Activated CD4-positive, alpha-beta T cell treated with anti-CD3 and anti-CD28 coated beads, Interleukin-2, amount 50 U/mL, for 24 hours (primary cell): ENCODE measurements at regions not wholly inside any gene's neighbourhood (a gene's known extent, or its start where the extent isn't known, plus 50 kb on each side); places are given as distances from the start of the nearest gene placed in this dataset.
"Not testable (repeated sequence)": the region's sequence is repeated elsewhere in the genome, so short reads cannot be mapped to it uniquely, and the experiment has no call there.

Experiments
- DNase-seq, 2 donors: peaks; one replicate each; pipeline ENCODE4 v3.0.0-alpha.2; 2020; ENCODE audit warnings: low read depth in 1 of 2, low spot score in 1 of 2

- DNase-seq: no peak
Measured at GRCh38 chr9:30349526-30350513, 2034.6 kb upstream of the ACO1 start.

DNA sequence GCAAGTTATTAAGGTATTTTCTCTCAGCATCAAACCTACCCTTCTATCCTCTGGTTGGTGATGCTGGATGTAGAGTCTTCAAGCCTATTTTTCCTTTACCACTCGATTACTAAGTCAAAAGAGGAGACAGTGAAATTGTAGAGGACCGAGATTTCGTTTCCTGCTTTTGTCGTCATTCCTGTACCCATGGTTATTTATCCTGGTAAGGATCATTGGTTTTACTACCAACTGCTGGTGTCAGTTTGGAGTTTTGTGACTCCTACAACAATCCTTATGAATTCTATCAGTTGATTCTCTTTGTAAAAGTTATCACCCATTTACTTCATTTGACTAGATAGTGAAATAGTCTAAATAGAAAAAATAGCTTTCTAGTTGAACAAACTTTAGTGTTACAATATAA lies 2028.2 kb upstream of the ACO1 start:
- DNase-seq: no peak

DNA sequence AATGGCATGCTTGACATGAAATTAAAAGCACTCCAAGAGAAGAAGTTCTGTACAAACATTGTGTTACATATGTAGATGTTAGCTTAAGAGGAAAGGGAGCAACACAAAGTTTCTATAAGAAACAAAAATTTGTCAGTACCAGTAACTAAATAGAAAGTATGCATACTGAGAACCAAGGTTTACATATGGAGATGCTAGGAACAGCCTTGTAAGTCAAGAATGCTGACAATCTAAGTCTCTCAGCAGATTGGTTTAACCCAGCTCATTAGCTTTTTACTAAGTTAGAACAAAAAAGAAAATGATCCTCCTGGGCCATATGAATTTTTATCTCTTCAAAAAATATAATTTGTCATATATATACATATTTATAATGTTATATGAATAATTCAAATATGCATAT lies 2022.1 kb upstream of the ACO1 start:
- DNase-seq: no peak

GRCh38 chr9:30366140-30366539 lies 2018.3 kb upstream of the ACO1 start:
- not testable (repeated sequence) for DNase-seq

DNA sequence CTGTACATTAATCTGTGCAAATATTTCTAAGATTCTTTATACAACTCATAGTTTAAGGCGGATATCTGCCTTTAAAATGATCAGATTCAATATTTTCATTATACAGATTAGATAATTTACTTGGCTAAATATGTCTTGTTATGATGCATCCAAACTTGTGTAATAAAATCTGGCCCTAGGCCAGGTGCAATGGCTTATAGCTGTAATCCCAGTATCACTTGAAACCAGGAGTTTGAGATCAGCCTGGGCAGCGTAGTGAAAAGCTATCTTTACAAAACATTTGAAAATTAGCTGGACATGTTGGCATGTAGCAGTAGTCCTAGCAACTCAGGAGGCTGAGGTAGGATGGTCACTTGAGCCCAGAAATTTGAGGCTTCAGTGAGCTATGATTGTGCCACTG lies 2002.2 kb upstream of the ACO1 start:
- no peak for DNase-seq

DNA sequence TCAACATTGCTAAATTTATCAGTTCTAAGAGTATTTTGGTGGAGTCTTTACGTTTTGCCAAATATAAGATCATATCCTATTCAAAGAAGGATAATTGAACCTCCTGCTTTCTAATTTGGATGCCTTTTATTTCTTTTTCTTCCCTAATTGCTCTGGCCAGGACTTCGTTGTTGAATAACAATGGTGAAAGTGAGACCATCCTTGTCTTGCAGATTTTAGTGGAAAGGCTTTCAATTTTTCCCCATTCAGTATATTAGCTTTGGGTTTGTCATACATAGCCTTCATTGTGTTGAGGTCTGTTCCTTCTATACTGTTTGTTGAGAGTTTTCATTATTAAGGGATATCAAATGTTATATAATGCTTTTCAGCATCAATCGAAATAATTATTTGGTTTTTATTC lies 1974.2 kb upstream of the ACO1 start:
- DNase-seq: no peak

DNA sequence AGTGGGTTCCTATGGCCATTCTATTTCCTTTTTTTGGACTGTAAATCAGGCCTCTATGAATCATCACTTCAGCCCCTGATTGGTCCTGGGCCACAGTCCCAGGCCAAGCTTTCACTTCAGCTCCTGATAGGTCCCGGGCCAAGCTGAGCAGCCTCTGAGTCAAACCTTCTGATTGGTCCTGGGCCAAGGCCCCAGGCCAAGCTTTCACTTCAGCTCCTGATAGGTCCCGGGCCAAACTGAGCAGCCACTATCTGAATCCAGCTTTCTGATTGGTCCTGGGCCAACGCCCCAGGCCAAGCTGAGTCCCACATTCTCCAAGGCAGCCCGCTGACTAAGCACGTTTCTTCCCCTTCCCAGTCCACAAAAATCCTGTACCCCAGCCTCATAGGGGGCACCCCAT lies 1972.9 kb upstream of the ACO1 start:
- DNase-seq: no peak

GRCh38 chr9:30459156-30459555 lies 1925.3 kb upstream of the ACO1 start:
- DNase-seq: no peak

- DNase-seq: no peak
Measured at GRCh38 chr9:30476826-30477225, 1907.6 kb upstream of the ACO1 start.

DNA sequence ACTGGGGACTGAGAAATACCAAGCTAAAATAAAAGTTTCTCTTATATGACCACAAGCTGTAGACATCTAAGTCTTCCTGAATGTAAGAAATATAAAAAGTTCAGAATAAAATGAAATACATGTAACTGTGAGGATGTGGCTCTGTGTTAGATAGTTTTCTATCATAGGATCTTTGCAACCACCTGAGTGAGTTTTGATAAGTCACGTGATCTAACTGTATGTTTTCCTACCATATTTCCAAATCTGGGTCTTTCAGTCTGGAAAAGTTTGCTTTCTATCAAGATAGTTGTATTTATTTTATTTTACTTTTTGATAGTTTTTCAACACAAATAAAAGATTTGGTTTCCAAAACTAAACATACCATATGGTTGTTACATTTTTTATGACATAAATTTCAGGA lies 1905.8 kb upstream of the ACO1 start:
- no peak for DNase-seq

DNA sequence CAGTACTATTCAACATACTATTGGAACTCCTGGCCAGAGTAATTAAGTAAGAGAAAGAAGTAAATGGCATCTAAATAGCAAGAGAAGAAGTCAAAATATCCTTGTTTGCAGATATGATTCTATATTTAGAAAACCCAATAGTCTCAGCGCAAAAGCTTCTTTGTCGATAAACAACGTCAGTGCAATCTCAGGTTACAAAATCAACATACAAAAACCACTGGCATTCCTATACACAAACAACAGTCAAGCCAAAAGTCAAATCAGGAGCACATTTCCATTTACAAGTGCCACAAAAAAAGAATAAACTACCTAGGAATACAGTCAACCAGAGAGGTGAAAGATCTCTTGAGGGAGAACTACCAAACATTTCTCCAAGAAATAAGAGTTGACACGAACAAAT lies 1901.9 kb upstream of the ACO1 start:
- DNase-seq: no peak

- DNase-seq: no peak
Measured at GRCh38 chr9:30484690-30485089, 1899.8 kb upstream of the ACO1 start.

DNA sequence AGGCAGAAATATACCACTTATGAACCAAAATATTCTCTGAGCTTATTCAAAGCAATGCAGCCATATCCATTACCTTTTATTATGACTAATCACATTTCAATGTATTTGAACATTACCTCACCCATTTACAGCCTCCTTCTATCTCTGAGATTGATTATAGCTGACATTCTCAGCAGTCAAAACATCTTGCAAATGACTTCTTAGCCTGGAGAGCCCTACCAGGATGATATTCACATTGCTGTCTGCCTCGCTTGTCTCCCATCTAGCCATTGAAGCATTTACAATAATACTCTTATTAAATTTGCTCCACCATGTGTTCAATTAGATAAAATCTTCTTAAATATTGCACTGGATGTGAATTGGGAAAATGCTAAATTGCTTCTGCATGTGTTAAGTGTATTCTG lies 1879.9 kb upstream of the ACO1 start:
- no peak for DNase-seq

- no peak for DNase-seq
Measured at GRCh38 chr9:30505311-30505710, 1879.1 kb upstream of the ACO1 start.

DNA sequence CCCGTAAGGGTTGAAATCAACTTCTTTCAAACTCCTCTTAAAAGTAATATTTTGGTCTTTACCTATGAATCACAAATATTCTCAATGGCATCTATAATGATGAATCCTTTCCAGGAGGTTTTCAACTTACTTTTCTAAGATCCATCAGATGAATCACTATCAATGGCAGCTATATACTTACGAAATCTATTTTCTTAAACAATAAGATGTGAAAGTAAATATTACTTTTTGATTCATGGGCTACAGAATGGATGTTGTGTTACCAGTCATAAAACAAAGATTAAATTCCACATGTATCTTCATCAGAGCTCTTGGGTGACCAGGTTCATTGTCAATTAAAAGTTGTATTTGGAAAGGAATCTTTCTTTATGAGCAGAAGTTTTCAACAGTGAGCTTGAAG lies 1877.7 kb upstream of the ACO1 start:
- no peak for DNase-seq

DNA sequence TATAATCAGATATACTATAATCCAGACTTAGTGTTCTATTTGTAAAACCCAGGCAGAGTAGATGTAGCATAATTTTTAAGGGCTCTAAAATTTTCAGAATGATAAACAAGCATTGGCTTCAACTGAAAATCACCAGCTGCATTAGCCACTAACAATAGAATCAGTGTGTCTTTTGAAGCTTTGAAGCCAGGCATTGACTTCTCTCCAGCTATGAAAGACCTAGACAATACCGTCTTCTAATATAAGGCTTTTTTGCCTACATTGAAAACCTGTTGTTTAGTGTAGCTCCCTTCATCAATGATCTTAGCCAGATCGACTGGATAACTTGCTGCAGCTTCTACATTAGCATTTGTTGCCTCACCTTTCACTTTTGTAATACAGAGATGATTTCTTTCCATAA lies 1877.3 kb upstream of the ACO1 start:
- DNase-seq: no peak

GRCh38 chr9:30511666-30512065 lies 1872.8 kb upstream of the ACO1 start:
- no peak for DNase-seq

DNA sequence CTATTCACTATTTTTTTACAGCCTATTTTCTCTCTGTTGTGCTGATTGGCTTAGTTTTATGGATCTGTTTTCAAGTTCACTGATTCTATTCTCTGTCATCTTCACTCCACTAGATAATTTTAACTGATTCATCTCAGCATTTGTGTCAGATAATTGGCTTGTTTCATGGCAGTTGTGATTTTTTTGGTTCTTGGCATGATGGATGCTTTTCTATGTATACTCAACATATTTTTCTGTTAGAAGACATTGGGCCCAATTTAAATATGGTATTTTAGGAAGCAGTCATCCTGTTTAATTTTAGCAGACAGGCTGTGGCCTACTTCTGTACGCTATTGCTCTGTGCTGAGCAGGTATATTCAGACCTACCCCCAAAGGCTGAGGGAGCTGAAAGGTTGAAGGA lies 1865.3 kb upstream of the ACO1 start:
- DNase-seq: no peak

- DNase-seq: no peak
Measured at GRCh38 chr9:30519756-30520155, 1864.7 kb upstream of the ACO1 start.

DNA sequence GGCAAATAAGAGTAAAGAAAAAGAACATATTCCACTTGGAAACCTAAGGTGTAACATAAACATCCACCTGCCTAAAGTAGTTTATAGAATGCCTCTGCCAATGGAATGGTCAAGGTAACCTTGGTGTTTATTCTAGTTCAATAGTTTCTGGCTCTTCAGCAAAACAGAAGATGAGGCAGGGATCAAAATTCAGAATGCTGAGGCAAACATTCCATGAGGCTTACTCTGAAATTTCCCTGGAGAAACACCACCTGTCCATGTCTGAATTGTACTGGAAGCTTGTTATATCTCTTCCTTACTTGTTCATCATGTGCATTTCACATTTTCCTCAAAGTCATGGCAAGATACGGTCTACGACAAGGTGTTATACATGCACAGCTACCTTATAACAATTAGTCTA lies 1862.4 kb upstream of the ACO1 start:
- DNase-seq: no peak

DNA sequence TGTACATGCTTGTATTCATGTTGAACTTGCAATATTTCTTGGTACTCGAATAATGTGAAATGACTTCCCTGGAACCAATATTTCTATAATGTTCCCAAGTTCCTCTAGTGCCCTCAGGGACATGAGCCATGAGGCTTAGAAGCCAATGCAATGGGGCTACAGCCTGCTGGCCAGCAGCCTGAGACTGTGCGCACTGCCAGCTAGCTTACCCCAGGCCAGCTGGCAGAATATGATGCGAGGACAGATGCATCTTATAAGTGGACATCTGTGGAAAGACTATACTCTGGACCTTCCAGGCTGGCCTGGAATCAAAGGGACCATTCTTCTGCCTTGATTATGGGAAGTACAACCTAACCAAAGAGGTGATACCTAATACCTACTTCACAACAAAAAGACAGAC lies 1862.0 kb upstream of the ACO1 start:
- no peak for DNase-seq

- DNase-seq: no peak
Measured at GRCh38 chr9:30524311-30524710, 1860.1 kb upstream of the ACO1 start.

DNA sequence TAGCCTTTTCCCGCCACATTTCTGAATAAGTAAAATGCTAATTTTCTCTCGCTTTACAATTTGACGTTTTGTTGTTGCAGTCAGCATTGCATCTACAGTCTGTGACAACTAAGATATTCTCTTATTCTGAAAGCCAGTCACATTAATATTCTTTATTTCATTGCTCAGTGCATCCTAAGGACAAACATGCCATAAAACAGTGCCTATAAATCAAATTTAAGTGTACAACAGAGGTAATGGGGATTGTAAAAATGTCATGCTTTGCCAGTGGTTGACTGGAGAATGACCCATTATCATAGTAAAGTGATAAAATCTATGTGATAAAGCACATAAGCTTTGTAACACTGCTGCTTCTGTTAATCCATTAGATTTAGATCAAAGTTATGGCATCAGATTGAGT lies 1850.0 kb upstream of the ACO1 start:
- DNase-seq: no peak
